ENCODE measurements at regions not wholly inside any gene's neighbourhood (a gene's known extent, or its start where the extent isn't known, plus 50 kb on each side); places are given as distances from the start of the nearest gene placed in this dataset.

DNA sequence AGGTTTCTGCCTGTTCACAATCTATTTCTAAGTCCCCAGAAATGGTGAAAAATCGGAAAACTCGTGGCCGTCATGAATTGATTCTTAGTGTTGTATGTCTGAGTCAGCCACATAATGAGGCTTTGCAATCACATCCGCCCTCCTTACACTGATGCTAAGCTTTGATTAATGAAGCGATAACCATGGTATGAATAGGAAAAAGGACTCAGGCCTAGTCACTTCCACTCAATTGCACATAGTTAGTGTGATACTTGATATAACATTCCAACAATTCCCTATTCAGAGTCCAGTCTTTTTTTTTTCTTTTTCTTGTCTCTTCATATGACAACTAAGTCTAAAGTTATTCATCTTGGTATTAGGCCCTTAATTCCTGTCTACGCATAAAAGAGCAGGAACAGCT lies 1231.0 kb downstream of the VRK1 start:
- TF ChIP-seq, protein P1, sequence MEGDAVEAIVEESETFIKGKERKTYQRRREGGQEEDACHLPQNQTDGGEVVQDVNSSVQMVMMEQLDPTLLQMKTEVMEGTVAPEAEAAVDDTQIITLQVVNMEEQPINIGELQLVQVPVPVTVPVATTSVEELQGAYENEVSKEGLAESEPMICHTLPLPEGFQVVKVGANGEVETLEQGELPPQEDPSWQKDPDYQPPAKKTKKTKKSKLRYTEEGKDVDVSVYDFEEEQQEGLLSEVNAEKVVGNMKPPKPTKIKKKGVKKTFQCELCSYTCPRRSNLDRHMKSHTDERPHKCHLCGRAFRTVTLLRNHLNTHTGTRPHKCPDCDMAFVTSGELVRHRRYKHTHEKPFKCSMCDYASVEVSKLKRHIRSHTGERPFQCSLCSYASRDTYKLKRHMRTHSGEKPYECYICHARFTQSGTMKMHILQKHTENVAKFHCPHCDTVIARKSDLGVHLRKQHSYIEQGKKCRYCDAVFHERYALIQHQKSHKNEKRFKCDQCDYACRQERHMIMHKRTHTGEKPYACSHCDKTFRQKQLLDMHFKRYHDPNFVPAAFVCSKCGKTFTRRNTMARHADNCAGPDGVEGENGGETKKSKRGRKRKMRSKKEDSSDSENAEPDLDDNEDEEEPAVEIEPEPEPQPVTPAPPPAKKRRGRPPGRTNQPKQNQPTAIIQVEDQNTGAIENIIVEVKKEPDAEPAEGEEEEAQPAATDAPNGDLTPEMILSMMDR (IDR thresholded peaks at IDR 0.05; ENCODE audit: poor library complexity, severe bottlenecking) = no peak
- no peak for TF ChIP-seq EP300 (conservative IDR thresholded peaks at IDR 0.05; ENCODE audit: poor library complexity, severe bottlenecking)
- TF ChIP-seq POLR2AphosphoS5 (IDR thresholded peaks at IDR 0.05) = no peak
- no peak for TF ChIP-seq SMC3 (conservative IDR thresholded peaks at IDR 0.05; ENCODE audit: poor library complexity)
- TF ChIP-seq EZH2 (IDR thresholded peaks at IDR 0.05; ENCODE audit: borderline replicate concordance, insufficient read depth, low read length, poor library complexity, severe bottlenecking) = no peak
- TF ChIP-seq TAF1 (IDR thresholded peaks at IDR 0.05; ENCODE audit: low read depth) = no peak
- TF ChIP-seq, protein P2, sequence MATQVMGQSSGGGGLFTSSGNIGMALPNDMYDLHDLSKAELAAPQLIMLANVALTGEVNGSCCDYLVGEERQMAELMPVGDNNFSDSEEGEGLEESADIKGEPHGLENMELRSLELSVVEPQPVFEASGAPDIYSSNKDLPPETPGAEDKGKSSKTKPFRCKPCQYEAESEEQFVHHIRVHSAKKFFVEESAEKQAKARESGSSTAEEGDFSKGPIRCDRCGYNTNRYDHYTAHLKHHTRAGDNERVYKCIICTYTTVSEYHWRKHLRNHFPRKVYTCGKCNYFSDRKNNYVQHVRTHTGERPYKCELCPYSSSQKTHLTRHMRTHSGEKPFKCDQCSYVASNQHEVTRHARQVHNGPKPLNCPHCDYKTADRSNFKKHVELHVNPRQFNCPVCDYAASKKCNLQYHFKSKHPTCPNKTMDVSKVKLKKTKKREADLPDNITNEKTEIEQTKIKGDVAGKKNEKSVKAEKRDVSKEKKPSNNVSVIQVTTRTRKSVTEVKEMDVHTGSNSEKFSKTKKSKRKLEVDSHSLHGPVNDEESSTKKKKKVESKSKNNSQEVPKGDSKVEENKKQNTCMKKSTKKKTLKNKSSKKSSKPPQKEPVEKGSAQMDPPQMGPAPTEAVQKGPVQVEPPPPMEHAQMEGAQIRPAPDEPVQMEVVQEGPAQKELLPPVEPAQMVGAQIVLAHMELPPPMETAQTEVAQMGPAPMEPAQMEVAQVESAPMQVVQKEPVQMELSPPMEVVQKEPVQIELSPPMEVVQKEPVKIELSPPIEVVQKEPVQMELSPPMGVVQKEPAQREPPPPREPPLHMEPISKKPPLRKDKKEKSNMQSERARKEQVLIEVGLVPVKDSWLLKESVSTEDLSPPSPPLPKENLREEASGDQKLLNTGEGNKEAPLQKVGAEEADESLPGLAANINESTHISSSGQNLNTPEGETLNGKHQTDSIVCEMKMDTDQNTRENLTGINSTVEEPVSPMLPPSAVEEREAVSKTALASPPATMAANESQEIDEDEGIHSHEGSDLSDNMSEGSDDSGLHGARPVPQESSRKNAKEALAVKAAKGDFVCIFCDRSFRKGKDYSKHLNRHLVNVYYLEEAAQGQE (IDR thresholded peaks at IDR 0.05; ENCODE audit: borderline replicate concordance) = no peak
- TF ChIP-seq RAD21 (conservative IDR thresholded peaks at IDR 0.05) = no peak

Measured in neural cell (in vitro differentiated cells).